ENCODE measurements at regions not wholly inside any gene's neighbourhood (a gene's known extent, or its start where the extent isn't known, plus 50 kb on each side); places are given as distances from the start of the nearest gene placed in this dataset.

DNA sequence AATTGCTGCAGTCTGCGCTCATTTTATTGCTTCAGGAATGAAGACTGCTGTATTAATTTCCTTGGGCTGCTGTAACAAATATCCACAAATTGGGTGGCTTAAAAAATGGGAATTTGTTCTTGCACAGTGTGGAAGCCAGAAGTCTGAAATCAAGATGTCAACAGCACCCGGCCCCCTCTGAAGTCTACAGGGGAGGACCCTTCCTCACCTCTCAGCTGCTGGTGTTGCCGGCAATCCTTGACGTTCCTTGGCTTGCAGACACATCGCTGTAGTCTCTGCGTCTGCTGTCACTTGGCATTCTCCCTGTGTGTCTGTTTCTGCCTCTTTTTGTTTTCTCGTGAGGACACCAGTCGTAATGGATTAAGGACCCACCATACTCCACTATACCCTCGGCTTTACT lies 166.2 kb downstream of the PTPN20 start:
- DNase-seq (ENCODE audit: extremely low read depth, low read depth) = no peak

DNA sequence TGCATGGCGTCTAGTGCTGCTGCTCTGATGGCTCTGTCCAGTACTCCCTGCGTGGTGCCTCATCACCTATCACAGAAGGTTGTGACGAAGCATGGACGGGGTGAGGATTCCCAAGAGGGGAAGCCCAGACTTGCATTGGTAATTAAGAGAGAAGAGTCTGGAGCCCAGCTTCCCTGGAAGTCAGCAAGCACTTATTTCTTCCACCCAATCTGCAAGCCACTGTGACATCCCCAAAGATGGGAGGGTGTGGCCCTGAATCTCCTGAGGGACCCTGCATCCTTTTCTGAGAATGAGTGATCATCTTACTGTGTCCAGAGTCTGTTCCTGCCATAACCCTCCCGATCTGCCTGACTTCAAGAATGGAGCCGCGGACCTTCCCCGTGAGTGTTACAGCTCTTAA lies 166.7 kb downstream of the PTPN20 start:
- DNase-seq (ENCODE audit: extremely low read depth, low read depth) = no peak

DNA sequence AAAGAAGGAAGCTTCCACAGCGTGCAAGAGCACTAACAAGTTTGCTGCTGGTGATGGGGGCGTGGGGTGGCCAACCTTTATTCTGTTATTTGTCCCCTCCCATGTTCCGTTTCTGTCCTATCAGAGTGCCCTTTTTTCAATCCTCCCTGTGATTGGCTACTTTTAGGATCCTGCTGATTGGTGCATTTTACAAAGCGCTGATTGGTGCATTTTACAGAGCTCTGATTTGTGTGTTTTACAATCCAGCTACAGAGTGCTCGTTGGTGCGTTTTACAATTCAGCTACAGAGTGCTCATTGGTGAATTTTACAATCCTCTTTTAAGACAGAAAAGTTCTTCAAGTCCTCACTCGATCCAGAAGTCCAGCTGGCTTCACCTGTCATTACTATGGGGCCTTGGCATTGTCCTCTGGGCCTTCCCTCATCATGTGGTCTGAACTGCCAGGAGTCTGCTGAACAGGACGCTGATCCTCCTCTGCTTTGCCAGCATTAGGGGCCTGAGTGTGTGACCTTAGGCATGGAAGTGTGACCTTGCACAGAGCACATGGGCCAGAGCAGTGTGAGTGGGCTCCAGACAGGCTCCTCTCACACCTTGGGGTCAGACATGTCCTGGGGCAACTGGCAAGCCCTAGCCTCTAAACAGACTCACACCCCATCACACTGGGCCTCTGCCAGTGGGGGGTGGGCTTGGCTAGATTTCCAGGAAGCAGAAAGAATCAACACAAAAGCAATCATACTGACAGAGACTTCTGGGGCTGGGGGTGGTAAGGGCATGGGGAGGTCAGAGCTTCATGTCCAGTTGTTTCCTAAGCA lies 167.4 kb downstream of the PTPN20 start:
- DNase-seq (ENCODE audit: extremely low read depth, low read depth) = no peak

DNA sequence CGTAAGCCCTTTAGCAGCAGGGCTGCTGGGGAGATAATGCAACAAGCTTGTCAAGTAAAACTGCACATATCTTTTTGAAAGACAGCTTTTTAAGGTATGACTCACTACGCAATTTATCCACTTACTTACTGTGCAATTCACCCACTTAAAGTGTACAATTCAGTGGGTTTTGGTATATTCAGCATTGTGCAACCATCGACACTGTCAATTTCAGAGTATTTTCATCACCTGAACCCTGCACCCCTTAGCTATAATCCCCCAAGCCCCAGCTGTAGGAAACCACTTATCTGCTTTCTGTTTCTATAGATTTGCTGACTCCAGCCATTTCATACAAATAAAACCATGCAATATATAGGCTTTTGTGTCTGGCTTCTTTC lies 168.0 kb downstream of the PTPN20 start:
- no peak for DNase-seq (ENCODE audit: extremely low read depth, low read depth)

DNA sequence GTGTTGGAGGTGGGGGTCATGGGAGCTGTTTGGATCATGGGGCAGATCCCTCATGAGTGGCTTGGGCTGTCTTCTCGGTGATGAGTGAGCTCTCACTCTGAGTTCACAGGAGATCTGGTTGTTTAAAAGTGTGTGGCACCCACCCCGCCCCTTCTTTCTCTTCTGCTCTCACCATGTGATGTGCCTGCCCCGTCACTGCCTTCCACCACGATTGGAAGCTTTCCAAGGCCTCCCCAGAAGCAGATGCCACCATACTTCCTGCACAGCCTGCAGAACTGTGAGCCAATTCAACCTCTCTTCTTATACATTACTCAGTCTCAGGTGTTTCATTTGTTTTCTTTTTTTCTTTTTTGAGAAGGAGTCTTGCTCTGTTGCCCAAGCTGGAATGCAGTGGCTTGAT lies 170.0 kb downstream of the PTPN20 start:
- no peak for DNase-seq (ENCODE audit: extremely low read depth, low read depth)

DNA sequence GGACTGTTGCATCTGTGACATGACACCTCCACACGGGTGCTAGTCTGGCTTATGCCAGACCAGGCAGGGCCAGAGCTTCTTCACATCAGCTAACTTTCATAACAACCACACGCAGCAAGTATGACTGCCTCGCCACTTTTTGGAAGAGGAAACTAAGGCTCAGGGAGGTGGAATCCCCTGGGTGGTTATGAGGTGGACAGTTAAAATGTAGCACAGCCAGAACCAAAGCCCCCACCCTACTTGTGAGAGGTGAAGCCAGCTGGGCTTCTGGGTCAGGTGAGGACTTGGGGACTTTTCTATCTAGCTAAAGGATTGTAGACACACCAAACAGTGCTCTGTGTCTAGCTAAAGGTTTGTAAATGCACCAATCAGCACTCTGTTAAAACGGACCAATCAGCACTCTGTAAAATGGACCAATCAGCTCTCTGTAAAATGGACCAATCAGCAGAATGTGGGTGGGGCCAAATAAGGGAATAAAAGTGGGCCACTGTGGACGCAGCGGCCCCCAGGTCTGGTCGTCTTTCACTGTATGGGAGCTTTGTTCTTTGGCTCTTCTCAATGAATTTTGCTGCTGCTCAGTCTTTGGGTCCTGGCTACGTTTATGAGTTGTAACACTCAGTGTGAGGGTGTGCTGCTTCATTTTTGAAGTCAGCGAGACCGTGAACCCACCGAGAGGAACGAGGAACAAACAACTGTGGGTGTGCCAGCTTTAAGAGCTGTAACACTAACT lies 171.0 kb downstream of the PTPN20 start:
- no peak for DNase-seq (ENCODE audit: extremely low read depth, low read depth)

DNA sequence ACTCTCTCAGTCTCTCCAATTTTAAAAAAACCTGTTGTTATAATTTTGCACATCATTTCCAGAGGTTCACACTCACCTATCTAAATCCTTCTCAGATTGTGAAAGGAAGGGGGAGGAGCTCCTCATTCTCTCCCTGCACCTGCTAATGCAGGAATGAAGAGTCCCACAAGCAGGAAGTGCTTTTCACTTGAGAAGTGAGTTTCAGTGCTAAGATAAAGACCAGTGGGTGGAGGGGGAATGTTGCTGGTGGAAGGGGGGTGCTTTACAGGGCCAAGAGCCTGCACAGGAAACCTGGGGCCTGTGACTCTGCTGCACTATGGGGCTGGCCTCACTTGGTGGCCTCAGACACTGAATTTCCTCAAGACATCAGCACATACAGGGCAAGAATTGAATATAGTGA lies 176.4 kb downstream of the PTPN20 start:
- DNase-seq (ENCODE audit: extremely low read depth, low read depth) = no peak

DNA sequence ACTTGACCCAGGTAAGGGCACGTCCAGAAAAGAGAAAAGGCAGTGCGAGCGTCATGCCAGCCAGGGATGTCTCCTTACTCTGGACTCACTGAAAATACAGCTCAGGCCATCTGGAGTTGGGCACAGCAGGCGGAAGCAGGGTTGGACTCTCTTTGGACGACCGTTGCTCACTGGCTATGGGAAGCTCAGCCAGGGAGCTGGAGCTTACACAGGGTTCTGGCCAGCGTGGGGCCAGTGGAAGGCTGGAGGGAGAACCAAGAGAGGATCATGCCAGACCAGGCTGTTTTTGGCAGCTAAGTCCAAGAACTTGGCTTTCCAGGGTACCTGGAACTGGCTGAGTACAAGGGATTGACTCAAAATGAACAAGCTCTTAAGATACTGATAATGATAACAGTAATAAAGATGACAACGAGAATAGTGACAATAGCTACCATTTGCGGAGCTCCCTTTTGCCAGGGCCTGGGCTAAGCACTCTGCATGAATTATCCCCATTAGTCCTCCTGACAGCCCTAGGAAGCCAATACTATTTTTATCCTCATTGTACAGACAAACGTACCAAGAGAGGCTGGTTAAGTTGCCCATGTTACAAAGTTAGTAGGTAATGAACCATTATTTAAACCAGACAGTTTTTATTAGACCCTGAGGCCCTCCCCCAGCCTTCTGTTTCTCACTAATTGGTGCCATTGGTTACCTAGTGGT lies 177.6 kb downstream of the PTPN20 start:
- DNase-seq (ENCODE audit: extremely low read depth, low read depth) = no peak

DNA sequence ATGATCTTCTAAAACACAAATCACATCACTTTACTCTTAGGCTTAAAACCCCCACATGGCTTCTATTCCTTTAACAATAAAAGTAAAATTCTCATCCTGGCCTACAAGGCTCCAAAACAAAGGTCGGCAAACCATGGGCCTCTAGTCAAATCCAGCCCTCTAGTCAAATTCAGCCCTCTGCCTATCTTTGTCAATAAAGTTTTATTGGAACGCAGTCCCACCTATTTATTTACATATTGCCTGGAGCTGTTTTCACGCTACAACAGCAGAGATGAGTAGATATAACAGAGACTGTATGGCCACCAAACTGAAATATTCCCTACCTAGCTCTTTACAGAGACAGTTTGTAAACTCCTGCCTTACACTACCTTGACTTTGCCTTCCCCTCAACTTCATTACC lies 178.8 kb downstream of the PTPN20 start:
- no peak for DNase-seq (ENCODE audit: extremely low read depth, low read depth)

DNA sequence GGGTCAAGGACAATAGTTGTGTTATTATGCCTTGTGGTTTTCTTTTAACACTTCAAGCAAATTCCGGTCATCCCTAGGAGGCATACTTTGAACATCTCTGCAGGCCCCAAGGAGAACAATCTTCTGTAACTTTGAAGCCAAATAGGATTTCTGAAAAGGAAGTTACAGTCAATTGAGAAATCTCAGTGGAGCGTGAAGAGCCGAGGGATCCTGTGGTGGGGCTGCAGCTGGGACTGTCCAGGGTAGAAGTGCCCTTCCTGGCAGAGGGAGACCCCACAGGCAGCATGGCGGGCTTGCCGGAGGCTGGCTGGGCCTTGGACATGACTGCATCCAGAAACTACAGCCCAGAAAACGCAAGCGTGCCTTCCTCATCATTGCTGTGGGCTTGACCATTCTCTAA lies 179.7 kb downstream of the PTPN20 start:
- no peak for DNase-seq (ENCODE audit: extremely low read depth, low read depth)

DNA sequence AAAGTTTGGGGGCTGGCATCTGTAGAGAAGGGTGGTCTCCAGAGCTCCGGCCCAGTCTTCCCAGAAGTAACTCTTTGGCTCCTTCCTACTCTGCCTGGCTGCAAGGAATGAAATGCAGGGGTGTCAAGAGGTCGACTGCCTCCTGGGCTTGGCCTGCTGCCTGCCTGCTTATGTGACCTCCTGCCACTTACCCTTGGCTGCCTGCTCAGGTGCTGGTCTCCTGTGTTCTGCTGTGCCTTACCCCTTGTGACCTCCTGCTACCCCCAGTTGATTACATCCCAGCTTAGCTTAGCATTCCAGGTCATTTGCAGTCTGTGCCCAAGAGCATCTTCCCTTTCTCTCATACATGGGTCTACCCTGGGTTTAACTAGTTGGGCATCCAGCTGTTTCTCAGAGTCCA lies 180.2 kb downstream of the PTPN20 start:
- no peak for DNase-seq (ENCODE audit: extremely low read depth, low read depth)

DNA sequence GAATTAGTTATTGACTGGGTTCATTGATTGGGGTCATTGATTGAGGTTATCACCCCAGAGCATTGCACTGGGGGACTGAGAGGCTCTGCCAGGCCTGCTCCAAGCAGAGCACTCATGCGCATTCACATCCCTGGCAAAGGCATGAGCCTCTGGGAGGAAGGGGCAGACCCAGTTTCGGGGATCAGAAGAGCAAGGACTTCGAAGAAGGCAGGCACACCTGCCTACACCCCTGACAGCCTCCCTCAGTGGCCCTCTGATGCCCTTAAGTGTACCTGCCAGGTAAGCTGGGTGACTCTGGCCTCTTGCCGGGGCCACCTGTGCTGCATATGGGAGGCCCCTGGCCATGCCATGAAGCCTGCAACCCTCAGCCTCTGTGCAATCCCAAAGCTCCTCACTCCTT lies 181.1 kb downstream of the PTPN20 start:
- no peak for DNase-seq (ENCODE audit: extremely low read depth, low read depth)

DNA sequence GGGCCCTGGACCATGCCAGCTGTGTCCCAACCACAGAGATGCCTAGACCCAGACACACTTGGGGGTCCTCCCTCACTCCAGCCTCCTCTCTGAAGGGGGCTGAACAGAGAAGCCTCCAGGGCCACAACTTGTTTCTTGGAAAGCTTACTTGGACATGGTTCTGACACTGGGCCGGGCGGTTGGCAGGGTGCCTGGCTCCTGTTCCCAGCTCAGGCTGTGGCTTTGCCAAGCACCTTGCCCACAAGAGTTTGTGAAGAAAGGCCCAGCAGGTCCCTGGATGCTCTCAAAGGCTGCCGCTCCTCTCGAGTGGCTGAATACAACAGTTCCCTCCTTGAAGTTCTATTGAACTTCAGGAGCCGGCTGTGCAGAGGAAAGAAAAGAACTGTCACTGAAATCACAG lies 181.6 kb downstream of the PTPN20 start:
- no peak for DNase-seq (ENCODE audit: extremely low read depth, low read depth)

DNA sequence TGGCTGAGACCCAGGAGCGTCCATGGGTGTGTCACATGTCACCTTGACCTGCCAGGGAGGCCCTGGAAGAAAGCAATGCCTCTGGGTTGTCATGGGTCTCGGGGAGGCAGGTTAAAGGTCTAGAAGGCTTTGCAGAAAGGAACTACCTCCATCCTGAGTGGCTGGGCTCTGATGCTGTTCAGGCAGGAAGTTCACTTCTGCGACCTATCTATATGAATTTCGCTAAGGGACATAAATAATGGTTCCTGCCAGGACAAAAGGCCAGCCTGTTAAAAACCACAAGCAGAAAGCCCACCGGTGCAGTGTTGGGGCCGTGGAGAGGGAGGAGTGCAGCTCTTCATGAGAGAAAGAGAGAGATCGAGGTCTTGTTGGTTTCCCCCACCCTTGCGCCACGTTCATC lies 182.9 kb downstream of the PTPN20 start:
- DNase-seq (ENCODE audit: extremely low read depth, low read depth) = no peak

DNA sequence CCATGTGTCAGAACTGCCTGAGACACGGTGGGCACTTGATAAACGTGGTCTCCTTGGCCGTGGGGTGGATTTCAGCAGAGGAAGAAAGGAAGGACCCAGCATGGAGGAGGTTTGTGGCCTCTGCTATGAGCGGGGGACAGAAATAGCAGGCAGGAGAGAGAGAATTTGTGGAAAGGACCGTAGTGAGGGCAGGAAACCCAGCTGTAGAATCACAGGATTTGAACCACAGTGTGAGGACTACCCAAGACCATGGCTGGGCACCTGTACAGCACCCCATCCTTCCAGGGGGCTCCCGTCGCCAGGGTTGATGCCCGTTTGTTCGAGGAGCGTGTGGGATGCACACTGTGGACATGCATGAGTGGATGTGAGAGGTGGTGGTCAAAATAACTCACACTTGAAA lies 183.4 kb downstream of the PTPN20 start:
- no peak for DNase-seq (ENCODE audit: extremely low read depth, low read depth)

DNA sequence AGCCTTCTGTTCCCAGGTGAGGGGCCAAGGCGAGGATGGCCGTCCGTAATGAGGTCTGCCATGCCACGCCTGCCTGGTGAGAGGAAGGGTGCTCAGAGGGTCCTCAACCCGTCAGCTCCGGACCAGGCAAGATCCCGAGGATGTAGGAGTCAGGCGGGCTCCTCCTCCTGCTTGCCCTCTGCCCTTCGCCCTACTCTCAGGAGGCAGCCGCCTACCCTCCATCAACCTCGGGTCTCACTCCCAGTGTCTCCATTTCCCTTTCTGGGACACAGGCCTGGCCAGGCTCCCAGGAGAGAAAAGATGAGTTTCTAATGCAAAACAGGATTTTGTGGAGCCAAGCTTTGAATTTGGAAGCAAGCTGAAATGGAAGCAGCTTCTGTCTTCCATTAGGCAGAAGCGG lies 184.0 kb downstream of the PTPN20 start:
- DNase-seq (ENCODE audit: extremely low read depth, low read depth) = no peak

DNA sequence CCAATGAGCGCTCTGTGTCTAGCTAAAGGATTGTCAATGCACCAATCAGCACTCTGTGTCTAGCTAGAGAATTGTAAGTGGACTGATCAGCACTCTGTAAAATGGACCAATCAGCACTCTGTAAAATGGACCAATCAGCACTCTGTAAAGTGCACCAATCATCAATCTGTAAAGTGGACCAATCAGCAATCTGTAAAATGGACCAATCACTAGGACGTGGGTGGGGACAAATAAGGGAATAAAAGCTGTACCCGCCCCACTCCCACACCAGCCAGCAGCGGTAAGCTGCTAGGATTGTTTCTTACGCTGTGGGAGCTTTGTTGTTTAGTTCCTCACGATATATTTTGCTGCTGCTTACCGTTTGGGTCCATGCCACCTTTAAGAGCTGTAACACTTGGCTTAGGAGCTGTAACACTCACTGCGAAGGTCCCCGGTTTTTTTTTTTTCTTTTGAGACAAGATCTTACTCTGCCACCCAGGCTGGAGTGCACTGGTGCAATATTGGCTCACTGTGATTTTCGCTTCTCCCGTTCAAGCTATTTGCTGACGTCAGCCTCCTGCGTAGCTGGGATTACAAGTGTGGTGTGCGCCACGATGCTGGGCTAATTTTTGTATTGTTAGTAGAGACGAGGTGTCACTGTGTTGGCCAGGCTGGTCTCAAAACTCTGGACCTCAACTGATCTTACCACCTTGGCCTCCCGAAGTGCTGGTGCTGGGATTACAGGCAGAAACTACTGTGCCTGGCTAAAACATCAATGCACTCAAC lies 184.8 kb downstream of the PTPN20 start:
- no peak for DNase-seq (ENCODE audit: extremely low read depth, low read depth)

DNA sequence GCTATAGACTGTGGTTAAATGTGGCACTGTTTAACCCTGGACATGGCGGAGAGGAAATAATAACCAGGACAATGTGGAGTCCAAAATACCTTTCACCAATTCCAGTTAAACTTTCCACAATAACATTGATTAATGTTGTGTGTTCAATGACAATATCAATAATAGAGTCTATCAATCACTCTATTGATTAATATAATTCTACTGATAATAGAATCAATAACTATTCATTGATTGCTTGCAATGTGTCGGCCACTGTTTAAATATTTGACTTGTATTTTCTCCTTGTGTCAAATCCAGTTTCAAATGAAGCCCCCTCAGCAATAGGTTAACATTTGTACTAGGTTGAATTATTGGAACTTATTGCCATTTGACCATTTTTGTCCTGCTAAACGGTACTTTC lies 187.0 kb downstream of the PTPN20 start:
- no peak for DNase-seq (ENCODE audit: extremely low read depth, low read depth)

DNA sequence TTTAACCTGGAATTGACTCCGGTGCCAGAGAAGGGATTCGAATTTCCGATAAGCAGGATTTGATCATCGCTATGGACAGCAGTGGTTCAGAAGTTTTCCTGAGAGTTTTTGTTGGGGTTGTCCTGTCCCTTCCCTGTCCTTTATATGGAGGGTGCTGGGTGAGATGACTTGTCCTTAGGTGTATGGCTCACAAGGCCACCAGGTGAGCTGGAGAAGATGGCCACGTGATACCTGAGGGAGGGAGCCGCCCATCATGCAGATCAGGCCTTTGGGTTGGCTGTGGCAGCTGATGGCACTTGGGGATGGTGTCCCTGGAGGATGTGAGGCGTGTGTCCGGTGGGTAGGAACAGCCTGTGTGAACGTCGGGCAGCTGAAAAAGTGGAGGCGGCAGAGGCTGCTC lies 187.7 kb downstream of the PTPN20 start:
- no peak for DNase-seq (ENCODE audit: extremely low read depth, low read depth)

DNA sequence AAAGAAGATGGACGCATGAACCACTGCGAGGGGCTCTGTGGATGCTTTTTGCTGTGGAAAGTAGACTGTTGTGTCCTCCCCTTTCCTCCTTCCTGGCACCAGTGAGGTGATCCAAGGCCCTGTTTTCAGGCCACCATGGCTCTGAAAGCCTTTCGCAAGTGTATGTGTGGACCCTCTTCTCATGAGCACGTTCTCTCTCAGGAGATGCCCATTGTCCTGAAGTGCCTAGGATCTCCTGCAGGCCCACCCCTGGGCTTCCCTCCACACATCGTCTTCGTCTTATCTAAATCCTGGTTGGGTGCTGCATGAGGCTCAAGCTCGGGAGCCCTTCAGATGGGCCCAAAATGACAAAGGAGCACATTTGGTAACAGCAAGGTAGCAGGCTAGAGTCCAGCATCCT lies 188.2 kb downstream of the PTPN20 start:
- DNase-seq (ENCODE audit: extremely low read depth, low read depth) = no peak

DNA sequence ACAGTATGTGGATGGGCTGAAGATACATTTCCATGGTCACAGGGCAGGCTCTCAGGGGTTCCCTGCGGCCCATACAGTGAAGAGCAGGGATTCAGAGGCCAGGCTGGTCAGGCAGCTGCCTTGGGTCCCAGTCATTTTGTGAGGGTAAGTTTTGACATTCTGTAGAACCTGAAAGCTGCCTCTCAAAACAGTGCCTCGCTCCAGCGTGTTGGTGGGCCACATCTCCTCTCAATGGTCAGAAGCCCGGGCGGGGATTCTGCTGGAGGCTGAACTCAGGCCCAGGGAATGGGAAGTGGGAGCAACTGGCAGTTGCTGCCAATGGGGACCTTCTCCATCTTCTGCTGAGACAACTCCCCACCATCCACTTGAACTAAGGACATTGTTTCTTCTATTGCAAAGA lies 190.0 kb downstream of the PTPN20 start:
- DNase-seq (ENCODE audit: extremely low read depth, low read depth) = no peak

Data from NCI-H460 (cell line).